NCI-H446 treated with DMSO at 0.1 percent for 48 hours (cell line): ENCODE measurements at regions not wholly inside any gene's neighbourhood (a gene's known extent, or its start where the extent isn't known, plus 50 kb on each side); places are given as distances from the start of the nearest gene placed in this dataset.
"Not testable (repeated sequence)": the region's sequence is repeated elsewhere in the genome, so short reads cannot be mapped to it uniquely, and the experiment has no call there.

ENCODE experiments used
- DNase-seq: peaks from one replicate; lab custom pipeline; 2025; lab: John Stamatoyannopoulos, UW

GRCh38 chr9:82722561-82722960, 340.4 kb downstream of the RASEF start:
- DNase-seq, result no peak

- DNase-seq, result no peak
Observed at GRCh38 chr9:82726424-82727276, 336.3 kb downstream of the RASEF start.

- no peak for DNase-seq
Observed at GRCh38 chr9:82729141-82729540, 333.8 kb downstream of the RASEF start.

GRCh38 chr9:82729991-82730589, 332.9 kb downstream of the RASEF start:
- DNase-seq, result no peak

GRCh38 chr9:82732928-82733327, 330.0 kb downstream of the RASEF start:
- DNase-seq, result no peak

- no peak for DNase-seq
Observed at GRCh38 chr9:82736126-82736525, 326.8 kb downstream of the RASEF start.

GRCh38 chr9:82736701-82737100, 326.2 kb downstream of the RASEF start:
- DNase-seq, result no peak

GRCh38 chr9:82745919-82746318, 317.0 kb downstream of the RASEF start:
- no peak for DNase-seq

GRCh38 chr9:82750411-82750913, 312.5 kb downstream of the RASEF start:
- no peak for DNase-seq

GRCh38 chr9:82757924-82758323, 305.0 kb downstream of the RASEF start:
- no peak for DNase-seq

- DNase-seq, result no peak
Observed at GRCh38 chr9:82761027-82761426, 301.9 kb downstream of the RASEF start.

GRCh38 chr9:82761956-82762355, 301.0 kb downstream of the RASEF start:
- DNase-seq, result no peak

GRCh38 chr9:82763656-82764055, 299.3 kb downstream of the RASEF start:
- DNase-seq, result no peak

- DNase-seq, result no peak
Observed at GRCh38 chr9:82764061-82764668, 298.8 kb downstream of the RASEF start.

GRCh38 chr9:82774707-82775231, 288.2 kb downstream of the RASEF start:
- DNase-seq, result not testable (repeated sequence)

- no peak for DNase-seq
Observed at GRCh38 chr9:82776508-82776907, 286.4 kb downstream of the RASEF start.

- DNase-seq, result no peak
Observed at GRCh38 chr9:82777366-82777765, 285.6 kb downstream of the RASEF start.

- DNase-seq, result not testable (repeated sequence)
Observed at GRCh38 chr9:82778923-82779322, 284.0 kb downstream of the RASEF start.

- DNase-seq, result no peak
Observed at GRCh38 chr9:82780017-82780416, 282.9 kb downstream of the RASEF start.

- DNase-seq, result peak; percentile 59
Observed at GRCh38 chr9:82781921-82782392, 281.0 kb downstream of the RASEF start.

- no peak for DNase-seq
Observed at GRCh38 chr9:82783045-82783444, 279.9 kb downstream of the RASEF start.

GRCh38 chr9:82784589-82784988, 278.4 kb downstream of the RASEF start:
- no peak for DNase-seq
